ENCODE measurements at regions not wholly inside any gene's neighbourhood (a gene's known extent, or its start where the extent isn't known, plus 50 kb on each side); places are given as distances from the start of the nearest gene placed in this dataset.
"Not testable (repeated sequence)": the region's sequence is repeated elsewhere in the genome, so short reads cannot be mapped to it uniquely, and the experiment has no call there.

GRCh38 chr6:103167345-103168071 is 1692.2 kb downstream of the HACE1 start:
- no peak for DNase-seq (ENCODE audit: low read depth)

DNA sequence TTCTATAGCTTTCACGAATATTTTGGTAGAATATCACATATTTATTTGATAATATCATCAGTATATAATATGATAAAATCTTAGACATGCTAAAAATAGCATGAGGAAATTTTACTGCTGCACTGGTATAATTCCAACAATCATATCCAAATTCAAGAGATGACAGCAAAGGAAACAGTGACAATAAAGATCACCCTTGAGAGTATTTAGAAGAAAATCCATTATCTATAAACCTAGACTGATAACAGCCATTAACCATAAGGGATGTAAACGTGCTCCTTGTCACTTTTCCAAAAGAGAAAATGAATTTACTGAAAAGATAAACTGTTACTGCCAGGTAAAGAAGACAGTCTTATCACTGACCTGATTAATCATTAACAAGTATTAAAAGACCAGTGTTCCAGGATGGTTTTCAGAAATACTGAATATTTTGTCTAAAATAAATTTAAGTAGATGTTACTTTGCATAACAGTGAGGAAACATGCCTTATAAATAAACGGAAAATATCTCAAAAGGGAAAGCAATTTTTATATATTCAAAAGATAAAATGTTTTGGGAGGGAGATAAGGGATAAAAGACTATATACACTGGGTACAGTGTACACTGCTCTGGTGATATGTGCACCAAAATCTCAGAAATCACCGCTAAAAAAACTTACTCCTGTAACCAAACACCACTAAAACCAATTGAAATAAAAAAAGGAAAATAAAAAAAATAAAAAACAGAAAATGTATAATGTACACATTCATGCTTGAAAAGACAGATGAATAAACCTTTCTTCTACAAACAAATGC is 1704.7 kb downstream of the HACE1 start:
- no peak for DNase-seq (ENCODE audit: low read depth)

DNA sequence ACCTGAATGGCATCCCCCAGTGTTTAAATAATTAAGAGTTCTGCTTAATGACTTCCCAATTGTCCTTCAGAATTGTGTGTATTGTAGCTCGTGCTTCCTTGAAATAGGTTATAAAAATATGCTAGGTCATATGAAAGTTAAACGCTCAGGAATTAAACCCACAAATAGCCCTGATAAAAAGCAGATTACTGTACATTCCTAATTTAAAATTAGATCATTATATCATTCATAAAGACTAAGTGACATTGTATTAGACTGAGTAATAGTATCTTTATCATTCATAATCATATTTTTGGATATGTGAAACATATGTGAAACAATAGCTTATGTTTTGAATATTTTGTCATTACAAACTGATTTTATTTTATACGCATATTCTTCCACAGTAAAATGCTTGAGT is 1706.7 kb downstream of the HACE1 start:
- no peak for DNase-seq (ENCODE audit: low read depth)

- DNase-seq (ENCODE audit: low read depth) = no peak
These were observed 1716.8 kb downstream of the HACE1 start for GRCh38 chr6:103142902-103143301.

- DNase-seq (ENCODE audit: low read depth) = no peak
These were observed 1719.3 kb downstream of the HACE1 start for GRCh38 chr6:103140308-103141027.

- no peak for DNase-seq (ENCODE audit: low read depth)
These were observed 1720.3 kb downstream of the HACE1 start for GRCh38 chr6:103139377-103139776.

- DNase-seq (ENCODE audit: low read depth) = no peak
These were observed 1731.0 kb downstream of the GRIK2 start for GRCh38 chr6:103124471-103124870.

DNA sequence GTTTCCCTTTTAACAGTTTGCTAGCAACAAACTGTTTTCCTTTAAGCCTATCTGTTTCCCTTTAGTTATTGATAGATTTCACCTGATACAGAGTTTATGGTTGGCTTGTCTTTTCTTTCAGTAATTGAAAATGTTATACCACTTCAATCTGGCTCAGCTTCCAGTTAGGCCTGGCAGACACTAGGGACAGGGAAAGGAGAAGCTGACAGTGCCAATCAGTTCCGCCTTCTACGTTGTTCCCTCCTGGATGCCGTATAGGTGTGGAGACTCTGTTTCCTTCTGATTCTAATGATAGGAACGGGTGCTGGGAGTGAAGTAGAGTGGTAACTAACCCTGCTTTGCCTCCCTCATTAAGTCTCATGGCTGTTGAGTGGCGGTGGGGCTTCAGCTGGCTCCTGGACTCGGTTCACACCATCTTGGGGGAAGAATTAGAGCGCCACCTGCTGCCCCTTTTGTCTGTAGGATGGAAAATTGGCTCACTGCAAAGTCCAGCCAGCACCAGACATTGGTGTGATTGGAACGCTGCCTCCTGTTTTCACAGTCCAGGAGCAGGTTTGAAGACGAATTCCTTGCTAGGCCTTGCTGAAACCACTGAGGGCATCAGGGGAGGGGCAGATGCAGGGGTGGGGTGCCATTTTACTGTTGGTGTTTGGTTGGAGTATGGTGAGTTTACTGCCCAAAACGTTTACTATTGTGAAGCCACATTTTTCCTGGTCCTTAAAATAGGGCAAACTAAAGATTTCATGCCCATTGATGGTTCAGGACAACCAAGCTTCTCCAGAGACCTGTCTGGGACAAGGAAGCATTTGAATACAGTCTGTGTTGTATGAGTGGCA is 1729.5 kb downstream of the GRIK2 start:
- DNase-seq (ENCODE audit: low read depth) = no peak

- DNase-seq (ENCODE audit: low read depth) = no peak
These were observed 1725.5 kb downstream of the GRIK2 start for GRCh38 chr6:103119056-103119455.

DNA sequence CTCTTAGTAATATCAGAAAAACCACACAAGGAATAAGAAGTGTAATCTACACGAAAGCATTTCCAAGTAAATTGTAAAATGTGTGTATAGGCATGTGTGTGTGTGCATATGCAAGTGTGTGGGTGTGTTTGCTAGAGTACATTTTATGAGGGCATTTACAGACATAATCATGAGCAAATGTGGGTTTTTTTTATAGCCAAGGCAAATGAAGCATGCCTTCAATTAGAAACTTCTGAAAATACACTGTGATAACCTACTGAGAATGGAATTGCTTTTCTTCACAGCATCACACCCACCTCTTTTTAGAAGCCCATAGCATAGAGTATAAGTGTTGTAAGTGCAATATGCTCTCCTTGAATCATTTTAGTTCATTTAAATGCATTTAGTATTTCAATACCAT is 1721.1 kb downstream of the GRIK2 start:
- DNase-seq (ENCODE audit: low read depth) = no peak

GRCh38 chr6:103113416-103113815 is 1719.9 kb downstream of the GRIK2 start:
- DNase-seq (ENCODE audit: low read depth) = no peak

DNA sequence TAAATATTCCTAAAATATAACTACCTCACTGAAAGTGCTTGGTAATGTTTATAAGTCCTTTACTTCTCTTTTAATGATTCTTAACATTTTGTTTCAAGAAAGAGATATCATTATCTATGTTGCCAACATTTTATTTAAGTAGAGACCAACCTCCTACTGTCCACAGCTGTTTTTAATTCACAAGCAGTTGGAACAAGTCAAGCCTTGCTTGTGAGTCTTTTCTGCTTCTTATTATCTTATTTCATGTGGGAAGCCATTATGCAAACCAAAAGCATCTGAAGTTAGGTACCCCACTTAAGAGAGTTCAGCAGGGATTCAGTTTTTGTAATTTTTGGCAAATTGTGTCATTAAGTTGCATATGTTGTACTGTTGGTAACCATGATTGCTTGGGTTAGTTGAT is 1714.5 kb downstream of the GRIK2 start:
- no peak for DNase-seq (ENCODE audit: low read depth)

- DNase-seq (ENCODE audit: low read depth) = no peak
These were observed 1712.2 kb downstream of the GRIK2 start for GRCh38 chr6:103105686-103106085.

GRCh38 chr6:103101267-103101666 is 1707.8 kb downstream of the GRIK2 start:
- DNase-seq (ENCODE audit: low read depth) = no peak

DNA sequence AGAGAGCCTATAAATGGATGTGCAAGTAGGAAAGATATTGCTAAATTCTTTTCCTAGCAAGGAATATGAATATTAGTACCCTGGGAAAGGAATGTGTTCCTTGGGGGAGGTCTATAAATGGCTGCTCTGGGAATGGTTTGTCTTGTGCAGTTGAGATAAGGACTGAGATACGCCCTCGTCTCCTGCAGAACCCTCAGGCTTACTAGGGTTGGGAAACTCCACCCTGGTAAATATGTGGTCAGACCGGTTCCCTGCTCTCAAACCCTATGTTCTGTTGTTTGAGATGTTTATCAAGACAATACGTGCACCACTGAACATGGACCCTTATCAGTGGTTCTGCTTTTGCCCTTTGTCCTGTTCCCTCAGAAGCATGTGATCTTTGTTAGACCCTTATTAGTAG is 1698.9 kb downstream of the GRIK2 start:
- DNase-seq (ENCODE audit: low read depth) = not testable (repeated sequence)

GRCh38 chr6:103085801-103086200 is 1692.3 kb downstream of the GRIK2 start:
- DNase-seq (ENCODE audit: low read depth) = no peak

GRCh38 chr6:103081876-103082630 is 1688.5 kb downstream of the GRIK2 start:
- DNase-seq (ENCODE audit: low read depth) = no peak

DNA sequence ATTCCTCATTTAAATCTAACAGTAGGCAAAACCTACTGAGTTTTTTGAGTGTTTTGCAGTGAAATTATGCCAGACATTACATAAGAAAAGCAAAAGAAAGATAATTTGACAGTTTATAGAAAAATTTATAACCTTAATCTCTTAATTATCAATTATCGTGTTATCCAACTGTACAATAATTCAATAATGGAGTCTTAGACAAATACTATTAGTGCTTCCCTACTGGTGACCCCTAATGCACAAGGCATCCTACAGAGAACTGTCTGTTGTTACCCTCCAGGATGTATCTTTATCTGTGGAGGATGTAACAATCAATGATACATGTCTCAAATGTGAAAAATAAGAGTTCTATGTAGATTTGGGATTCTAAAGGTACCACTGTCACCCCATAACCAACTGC is 1687.6 kb downstream of the GRIK2 start:
- DNase-seq (ENCODE audit: low read depth) = no peak

DNA sequence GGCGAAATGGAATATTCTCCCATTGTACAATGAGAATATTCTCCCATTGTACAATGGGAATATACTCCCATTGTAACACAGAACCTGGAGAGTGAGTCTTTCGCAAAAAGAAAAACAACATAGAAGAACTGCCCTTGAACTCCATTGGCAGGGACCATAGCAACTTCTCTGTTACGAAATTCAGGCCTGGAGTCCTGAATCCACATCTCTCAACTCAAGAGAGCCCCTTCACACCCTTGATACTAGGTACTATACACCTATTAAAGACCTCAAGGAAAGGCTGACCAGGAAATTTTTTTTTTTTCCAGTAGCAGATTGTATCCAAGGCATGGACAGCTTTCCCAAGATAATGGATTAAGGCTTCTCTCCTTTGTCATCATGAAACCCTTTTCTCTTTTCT is 1687.0 kb downstream of the GRIK2 start:
- no peak for DNase-seq (ENCODE audit: low read depth)

GRCh38 chr6:103079867-103080266 is 1686.4 kb downstream of the GRIK2 start:
- DNase-seq (ENCODE audit: low read depth) = no peak

DNA sequence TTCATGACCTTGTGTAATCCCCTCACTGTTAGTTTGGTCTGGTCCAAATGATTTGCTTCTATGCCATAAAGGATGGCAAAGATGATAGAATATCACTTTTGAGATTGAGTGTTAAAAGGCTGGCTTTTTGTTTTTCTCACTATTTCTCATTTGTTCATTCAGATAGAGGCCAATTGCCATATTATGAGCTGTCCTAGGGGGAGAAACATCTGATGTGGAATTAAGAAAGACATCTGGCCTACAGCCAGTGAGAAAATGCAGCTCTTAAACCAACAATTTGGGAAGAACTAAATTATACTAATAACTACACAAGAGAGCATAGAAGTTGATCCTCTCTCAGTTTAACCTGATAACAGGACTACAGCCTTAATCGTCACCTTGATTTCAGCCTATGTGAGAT is 1668.6 kb downstream of the GRIK2 start:
- no peak for DNase-seq (ENCODE audit: low read depth)

Measured in non-pigmented ciliary epithelial cell (primary cell).